ENCODE measurements at regions not wholly inside any gene's neighbourhood (a gene's known extent, or its start where the extent isn't known, plus 50 kb on each side); places are given as distances from the start of the nearest gene placed in this dataset.
"Not testable (repeated sequence)": the region's sequence is repeated elsewhere in the genome, so short reads cannot be mapped to it uniquely, and the experiment has no call there.

DNA sequence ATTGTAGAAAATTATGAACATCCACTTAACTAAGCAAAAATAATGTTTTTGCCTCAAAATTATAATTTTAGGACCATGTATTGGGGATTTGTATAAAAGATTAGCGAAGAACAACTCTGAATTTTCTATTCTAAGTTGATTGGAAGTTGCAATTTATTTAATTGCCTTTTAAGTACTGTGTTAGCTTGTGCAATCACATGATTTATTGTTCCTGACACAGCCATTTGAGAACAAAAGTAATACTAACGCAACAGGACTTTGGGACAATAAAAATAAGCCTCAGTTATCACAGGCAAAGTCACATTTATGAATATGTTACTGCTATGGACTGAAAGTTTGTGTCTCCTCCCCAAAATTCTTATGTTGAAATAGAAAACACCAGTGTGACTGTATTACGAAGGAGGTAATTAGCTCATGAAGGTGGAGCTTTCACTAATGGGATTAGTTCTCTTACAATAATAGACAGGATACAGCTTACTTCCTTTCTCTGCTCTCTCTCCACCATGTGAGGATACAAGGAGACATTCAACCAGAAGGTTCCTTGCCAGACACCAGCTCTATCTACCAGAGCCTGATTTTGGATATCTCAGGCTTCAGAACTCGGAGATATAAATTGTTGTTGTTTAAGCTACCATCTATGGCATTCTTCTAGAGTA, 745.9 kb downstream of the ZBBX start:
- DNase-seq: no peak

DNA sequence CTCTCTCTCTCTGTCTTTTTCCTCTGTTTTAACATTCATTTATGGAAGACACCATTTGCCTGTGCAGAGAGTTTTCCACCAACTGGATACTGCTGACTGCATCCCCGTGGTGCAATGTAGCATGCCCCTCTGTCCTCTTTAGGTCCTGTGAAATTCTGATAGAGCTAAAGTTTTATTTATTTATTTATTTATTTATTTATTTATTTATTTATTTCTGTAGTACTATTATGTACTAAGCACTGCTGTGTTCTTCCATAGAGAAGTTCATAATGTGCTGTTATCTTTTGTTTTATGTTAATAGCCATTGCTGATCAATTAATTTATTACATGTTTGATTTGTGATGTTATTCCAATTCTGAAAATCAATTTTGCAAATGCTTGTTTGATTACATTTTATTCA, 749.9 kb downstream of the ZBBX start:
- no peak for DNase-seq

DNA sequence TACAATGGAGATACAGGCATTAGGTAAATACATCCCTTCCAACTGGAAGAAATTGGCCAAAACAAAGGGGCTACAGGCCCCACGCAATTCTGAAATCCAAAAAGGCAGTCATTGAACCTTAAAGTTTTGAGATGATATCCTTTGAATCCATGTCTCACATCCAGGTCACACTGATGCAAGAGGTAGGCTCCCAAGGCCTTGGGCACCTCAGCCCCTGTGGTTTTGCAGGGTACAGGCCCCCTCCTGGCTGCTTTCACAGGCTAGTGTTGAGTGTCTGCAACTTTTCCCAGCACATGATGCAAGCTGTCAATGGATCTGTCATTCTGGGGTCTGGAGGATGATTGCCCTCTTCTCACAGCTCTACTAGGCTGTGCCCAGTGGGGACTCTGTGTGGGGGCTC, 766.7 kb downstream of the ZBBX start:
- DNase-seq: no peak

DNA sequence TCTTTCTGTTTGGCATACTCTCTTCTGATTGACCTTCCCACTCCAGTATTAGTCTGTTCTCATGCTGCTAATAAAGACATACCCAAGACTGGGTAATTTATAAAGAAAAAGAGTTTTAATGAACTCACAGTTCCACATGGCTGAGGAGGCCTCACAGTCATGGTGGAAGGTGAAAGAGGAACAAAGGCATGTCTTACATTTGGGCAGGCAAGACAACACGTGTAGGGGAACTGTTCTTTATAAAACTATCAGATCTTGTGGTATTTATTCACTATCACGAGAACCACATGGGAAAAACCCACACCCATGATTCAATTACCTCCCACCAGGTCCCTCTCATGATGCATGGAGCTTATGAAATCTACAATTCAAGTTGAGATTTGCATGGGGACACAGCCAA, 767.3 kb downstream of the ZBBX start:
- not testable (repeated sequence) for DNase-seq

DNA sequence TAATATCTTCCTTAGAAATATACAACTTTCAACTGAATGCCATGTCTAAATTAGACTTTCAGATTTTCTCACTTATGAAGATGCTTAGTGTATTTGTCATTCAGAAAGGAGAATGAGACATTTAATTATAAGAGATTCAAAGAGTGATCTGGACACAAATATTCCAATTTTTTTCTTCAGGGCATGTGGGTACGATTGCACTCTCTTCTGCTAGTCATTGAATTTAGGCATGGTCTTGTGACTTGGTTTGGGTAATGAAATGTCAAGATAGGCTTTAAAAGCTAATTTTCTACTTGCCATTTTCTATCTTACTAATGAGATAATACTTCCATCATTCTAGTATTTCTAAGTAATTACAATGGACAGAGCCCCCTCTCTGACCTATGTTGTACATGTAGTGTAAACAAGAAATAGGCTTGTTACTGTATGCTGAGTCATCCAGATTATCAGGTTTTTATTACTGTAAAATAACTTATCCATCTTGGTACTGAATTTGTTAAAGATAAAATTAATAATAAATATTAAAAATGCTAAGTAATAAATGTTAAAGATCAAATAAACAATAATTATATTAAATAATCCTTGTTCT, 770.8 kb upstream of the BCHE start:
- peak; percentile 3 for DNase-seq

DNA sequence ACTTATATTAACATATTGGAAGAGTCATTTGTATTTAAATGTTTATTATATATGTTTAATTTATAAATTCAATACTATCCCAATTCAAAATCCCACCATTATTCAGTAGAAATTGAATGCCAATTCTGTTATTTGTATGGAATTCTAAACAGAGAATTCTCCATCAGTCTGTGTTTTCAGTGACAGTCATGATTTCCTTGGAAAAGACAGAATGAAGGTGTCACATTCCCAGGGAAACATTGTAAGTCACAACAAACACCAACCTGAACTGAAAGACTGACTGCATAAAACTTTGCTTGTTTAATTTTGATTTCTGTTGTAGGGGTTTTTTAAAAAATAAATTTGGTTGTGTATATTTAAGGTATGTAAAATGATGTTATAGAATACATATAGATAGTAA, 769.8 kb upstream of the BCHE start:
- no peak for DNase-seq

DNA sequence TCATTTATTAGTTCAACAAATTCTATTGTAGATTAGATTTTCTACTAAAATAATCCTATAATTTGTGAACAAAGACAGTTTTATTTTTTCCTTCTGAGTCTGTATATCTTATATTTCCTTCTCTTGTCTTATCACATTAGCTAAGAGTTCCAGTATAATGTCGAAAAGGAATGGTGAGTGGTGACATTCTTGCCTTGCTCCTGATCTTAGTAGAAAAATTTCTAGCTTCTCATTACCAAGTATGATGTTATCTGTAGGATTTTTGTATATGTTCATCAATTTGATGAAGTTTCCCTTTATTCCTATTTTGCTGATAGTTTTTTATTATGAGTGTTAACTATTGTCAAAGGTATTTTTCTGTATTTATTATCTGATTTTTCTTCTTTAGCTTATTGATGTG, 756.6 kb upstream of the BCHE start:
- no peak for DNase-seq

DNA sequence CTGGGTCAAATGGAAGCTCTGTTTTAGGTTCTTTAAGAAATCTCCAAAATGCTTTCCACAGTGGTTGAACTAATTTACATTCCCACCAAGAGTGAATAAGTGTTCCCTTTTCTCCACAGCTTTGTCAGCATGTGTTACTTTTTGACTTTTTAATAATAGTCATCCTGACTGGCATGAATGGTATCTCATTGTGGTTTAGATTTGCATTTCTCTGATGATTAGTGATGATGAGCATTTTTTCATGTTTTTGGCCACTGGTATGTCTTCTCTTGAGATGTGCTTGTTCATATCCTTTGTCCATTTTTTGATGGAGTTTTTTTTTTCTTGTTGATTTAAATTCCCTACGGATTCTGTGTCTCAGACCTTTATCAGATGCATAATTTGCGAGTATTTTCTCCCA, 745.0 kb upstream of the BCHE start:
- DNase-seq: no peak

DNA sequence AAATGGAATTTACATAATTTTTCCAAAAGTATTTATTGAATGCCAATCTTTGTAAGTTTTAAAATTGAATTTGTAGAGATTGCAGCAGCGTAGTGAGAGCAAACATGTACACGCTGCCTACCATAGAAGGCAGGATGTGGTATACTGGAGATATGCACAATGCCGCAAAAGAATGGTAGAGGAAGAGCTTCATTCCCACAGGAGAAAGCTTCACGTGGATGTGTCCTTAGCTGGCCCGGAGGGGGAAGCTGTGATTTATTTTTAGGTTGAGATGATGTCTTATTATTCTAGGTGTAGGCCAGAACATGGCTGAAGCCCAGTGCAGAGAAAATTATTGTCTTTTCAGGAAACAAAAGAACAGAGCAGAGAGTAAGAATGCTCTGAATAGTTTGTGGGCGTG, 743.3 kb upstream of the BCHE start:
- no peak for DNase-seq

DNA sequence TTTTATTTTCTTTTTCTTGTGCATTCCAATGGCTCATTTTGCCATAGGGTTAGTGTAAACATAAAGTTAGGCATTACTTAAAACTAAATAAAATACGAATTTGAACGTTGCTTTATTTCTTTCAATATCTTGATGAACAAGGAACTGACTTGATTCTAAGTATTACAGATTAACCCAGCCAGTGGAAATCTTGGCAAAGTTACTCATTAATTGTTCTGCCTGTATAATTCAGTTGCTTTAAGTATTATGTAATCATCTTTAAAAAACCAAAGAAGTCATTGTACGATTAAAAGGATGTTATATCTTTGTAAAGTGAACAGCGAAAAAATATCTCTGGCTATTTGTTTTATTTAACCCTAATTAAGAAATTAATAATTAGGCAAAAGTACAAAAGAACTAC, 737.9 kb upstream of the BCHE start:
- DNase-seq: no peak

DNA sequence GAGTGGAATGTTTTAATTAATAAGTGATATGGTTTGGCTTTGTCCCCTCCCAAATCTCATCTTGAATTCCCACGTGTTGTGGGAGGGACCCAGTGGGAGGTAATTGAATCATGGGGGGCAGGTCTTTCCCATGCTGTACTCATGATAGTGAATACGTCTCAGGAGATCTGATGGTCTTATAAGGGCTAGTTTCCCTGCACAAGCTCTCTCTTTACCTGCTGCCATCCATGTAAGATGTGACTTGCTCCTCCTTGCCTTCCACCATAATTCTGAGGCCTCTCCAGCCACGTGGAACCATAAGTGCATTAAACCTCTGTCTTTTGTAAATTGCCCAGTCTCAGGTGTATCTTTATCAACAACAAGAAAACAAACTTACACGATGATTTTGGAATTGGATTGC, 734.5 kb upstream of the BCHE start:
- not testable (repeated sequence) for DNase-seq

DNA sequence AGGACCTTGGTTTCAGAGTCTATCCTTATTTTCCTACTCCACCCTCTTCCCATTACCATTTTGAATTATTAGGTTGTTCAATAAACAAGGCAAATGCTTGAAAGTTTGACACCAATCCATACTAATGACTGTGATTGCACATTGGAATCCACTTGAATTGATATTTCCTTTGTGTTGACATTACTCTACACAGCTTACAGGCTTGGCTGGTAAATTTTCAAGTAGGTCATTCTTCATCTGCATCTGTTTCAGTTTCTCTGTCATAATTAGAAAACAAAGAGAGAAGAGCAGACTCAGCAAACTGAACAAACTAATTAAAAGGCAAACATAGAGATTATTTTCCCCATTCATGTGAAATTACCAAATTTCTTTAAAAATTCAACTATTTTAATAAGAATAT, 732.9 kb upstream of the BCHE start:
- no peak for DNase-seq

DNA sequence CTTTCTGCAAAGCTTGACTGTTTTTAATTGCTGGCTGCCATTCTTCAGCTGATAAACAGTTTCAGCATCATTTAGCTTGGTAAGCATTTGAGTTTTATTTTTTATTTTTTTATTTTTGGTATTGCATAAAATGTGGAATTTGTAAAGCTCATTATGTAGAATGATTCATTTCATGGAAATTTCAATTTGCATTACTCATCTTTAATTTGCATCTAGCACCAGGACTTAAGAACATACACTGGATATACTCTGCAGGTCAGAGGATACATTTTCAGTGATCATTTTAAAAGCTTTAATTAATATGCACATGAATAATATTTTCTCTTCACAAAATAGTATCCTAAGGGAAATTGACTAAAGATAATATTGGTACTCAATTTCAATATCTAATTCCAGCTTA, 732.4 kb upstream of the BCHE start:
- no peak for DNase-seq

DNA sequence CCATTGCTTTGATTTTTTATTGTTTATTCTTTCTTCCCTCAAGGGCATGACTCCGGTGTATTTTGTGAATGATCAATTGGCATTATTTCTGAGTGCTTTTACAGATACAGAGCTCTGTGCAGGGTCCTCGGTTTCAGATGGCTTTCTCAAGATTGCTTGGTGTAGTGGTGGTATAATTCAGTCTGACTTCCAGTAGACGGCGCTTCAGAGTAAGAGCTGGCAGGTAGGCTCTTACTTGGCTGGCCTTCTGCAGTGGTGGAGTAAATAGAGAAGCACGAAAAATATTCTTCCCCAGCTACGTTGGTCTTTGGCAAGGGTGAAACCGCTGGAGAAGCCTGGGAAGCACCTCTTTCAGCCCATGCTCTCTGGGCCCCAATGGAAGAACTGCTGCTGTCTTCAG, 723.0 kb upstream of the BCHE start:
- no peak for DNase-seq

DNA sequence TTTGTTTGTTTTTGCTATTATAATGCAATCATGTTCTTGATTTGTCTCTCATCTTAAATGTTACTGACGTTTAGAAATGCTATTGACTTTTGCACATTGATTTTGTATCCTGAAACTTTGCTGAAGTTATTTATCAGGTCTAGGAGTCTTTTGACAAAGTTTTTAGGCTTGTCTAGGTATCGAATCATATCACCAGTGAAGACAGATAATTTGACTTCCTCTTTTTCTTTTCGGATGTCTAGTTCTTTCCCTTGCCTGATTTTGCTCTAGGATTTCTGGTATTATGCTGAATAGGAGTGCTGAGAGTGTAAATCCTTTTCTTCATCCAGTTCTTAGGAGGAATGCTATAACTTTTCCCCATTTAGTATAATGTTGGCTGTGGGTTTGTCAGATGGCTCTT, 719.7 kb upstream of the BCHE start:
- DNase-seq: no peak

DNA sequence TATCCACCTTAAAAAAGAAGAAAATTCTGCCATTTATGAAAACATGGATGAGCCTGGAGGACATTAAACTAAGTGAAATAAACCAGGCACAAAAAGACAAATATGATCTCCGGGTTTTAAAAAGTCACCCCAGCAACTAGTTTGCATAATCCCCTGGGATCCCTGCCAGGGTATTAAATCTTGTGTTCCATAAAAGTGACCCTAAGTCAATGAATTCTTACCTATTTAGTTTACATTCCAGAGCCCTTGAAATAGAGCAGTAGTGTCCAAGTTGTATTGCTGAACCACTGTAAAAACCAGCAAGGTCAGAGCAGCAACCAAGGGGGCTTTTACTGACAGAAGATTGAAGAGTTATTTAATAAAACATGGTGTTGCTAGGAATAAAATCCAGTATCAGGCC, 716.8 kb upstream of the BCHE start:
- no peak for DNase-seq

DNA sequence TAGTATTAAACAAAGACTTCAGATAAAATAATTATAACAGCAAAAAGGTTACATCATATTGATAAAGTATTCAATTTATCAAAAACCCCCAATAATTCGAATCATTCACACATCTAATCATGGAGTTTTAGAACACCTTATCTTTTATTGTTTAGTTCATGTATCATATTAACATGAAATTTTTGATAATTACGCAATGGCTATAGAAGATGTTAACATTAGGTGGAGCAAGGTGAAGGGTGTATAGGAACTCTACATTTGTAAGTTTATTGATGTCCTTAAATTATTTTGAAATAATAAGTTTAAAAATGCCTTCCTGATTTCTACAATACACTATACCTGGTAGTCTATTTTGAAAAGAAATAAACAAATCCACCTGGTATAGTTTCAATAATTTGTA, 696.5 kb upstream of the BCHE start:
- no peak for DNase-seq

DNA sequence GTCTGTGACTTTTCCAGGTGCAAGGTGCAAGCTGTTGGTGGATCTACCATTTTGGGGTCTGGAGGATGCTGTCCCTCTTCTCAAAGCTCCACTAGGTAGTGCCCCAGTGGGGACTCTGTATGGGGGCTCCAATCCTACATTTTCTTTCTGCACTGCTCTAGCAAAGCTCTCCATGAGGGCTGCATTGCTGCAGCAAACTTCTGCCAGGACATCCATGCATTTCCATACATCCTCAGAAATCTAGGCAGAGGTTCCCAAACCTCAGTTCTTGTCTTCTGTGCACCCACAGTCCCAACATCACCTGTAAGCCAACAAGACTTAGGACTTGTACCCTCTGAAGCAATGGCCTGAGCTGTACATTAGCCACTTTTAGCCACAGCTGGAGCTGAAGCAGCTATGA, 694.5 kb upstream of the BCHE start:
- DNase-seq: peak; percentile 29

DNA sequence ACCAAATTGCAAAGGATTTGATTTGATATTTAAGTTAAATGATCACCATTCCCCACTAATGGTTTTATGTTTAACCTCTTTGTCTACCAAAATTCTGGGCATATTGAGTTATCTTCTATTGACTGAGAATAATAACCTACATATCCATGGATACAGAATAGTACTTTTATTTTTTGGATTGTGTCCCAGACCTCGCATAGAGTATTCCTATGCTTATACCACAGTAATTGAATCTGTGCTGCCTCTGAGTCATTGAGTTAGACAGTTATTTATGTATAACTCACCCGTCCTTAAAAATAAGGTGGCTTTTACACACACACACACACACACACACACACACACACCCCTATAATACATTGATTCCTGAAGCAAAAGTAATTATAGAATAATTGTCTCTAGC, 690.1 kb upstream of the BCHE start:
- no peak for DNase-seq

DNA sequence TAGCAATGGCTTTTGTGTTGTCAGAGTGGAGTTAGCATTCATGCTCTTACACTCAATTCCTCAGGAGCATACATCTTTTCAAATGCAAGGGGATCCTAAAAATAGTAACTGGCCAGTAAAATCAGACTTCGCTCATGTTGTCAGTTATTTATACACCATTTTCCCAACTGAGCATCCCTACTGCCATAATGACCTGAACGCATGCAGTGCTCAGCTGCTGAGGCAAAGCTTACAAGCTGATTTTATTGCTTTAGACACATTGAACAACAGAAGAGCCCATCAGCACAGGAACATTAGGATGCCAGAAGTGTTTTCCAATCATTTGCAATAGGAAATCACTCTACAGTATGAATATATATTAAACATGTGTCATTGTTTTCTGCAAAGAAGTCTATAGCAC, 689.7 kb upstream of the BCHE start:
- DNase-seq: no peak

DNA sequence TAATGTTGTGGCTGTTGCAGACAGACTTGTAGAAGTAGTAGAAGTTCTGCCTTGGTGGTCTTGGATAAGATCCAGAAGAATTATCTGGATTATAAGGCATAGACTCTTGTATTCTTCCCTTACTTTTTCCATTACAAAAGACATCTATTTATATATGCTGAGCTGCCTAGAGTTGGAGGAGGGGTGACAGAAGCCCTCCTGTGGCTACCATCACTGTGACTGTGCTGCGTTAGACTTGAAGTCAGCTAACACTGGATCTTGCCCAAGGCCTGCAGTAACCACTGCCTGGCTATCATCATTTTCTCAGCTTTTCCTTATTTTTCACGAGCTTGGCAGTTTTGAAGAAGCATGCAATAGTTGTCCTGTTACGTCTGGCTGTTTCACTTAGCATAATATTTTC, 684.8 kb upstream of the BCHE start:
- no peak for DNase-seq

DNA sequence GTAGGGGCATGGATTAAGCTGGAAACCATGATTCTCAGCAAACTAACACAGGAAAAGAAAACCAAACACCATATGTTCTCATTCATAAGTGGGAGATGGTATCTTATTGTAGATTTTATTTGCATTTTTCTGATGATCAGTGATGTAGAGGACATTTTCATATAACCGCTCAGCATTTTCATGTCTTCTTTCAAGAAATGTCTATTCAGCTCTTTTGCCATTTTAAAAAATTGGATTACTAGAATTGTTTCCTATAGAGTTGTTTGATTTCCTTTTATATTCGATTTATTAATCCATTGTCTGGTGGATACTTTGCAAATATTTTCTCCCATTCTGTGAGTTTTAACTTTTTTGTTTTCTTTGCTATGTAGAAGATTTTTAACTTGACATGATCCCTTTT, 682.2 kb upstream of the BCHE start:
- DNase-seq: no peak

DNA sequence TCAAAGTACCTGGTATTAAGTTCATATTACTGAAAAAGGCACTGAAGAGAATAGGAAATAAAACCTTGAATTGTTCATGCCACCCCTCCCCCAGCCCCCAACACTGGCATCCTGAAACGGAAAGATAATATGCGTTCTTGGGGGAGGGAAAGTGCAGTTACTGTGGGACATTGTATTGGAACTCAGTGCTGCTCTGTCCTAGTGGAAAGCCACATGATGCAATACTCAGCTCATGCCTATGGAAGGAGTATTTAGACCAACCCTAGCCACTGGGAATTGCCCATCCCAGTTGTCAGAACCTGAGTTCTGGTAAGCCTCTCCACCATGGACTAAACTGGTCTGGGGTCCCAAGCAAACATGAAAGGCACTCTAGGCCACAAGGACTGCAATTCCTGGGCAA, 680.8 kb upstream of the BCHE start:
- DNase-seq: no peak

DNA sequence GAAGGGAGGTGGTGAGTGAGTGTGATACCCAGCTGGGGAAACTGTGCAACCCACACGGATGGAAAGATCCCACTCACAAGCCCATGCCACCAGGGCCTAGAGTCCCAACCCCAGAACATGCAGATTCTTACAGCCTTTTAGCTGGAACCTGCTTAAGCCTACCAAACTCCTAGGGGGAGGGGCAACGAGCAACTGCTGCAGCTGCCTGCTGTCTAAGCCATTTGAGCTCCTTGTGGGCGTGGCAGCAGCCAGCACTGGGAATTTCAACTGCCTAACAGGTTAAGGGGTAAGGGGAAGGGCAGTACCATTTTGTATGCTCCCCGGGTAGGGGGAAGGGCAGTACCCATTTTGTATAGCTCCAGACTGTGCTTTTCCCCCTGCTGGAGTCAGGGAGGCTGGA, 673.2 kb upstream of the BCHE start:
- DNase-seq: no peak

DNA sequence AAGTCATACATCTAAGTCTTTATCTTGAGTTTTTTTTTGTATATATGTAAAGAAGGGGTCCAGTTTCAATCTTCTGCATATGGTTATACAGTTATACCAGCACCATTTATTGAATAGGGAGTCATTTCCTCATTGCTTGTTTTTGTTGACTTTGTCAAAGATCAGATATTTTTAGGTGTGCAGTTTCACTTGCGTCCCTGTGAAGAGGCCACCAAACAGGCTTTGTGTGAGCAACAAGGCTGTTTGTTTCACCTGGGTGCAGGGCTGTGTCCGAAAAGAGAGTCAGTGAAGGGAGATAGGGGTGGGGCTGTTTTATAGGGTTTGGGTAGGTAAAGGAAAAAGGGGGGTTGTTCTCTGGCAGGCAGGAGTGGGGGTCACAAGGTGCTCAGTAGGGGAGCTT, 663.2 kb upstream of the BCHE start:
- peak; percentile 21 for DNase-seq

DNA sequence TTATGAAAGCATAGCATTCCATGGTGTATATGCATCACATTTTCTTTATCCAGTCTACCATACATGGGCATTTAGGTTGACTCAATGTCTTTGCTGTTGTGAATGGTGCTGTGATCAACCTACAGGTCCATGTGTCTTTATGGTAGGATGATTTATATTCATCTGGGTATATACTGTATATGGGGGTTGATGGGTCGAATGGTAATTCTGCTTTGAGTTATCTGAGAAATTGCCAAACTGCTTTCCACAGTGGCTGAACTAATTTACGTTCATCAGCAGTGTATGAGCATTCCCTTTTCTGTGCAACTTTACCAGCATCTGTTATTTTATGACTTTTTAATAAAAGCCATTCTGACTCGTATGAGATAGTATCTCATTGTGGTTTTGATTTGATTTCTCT, 662.4 kb upstream of the BCHE start:
- DNase-seq: no peak
